ENCODE measurements at regions not wholly inside any gene's neighbourhood (a gene's known extent, or its start where the extent isn't known, plus 50 kb on each side); places are given as distances from the start of the nearest gene placed in this dataset.

GRCh38 chr1:185644531-185644930 lies 89.7 kb upstream of the HMCN1 start:
- ChIA-PET CTCF (interaction anchor here (0.6 to 0.7 kb wide), 2 partner anchors 81 to 766 kb away, joined by 3 to 4 read pairs; no protein-coding TSS in a partner anchor), POLR2A (no interaction called here)
- DNase-seq (ENCODE audit: extremely low spot score), result no peak
- TF ChIP-seq ARNT (IDR thresholded peaks at IDR 0.05), result no peak
- no peak for TF ChIP-seq PKNOX1 (IDR thresholded peaks at IDR 0.05)
- TF ChIP-seq SUZ12 (IDR thresholded peaks at IDR 0.05), result no peak
- no peak for TF ChIP-seq ELF4 (IDR thresholded peaks at IDR 0.05)
- no peak for TF ChIP-seq FOXM1 (IDR thresholded peaks at IDR 0.05; ENCODE audit: borderline replicate concordance)
- TF ChIP-seq BHLHE40 (IDR thresholded peaks at IDR 0.05; ENCODE audit: borderline replicate concordance), result no peak
- no peak for TF ChIP-seq L3MBTL2 (conservative IDR thresholded peaks at IDR 0.05)
- TF ChIP-seq FOXA1 (IDR thresholded peaks at IDR 0.05), result no peak
- no peak for TF ChIP-seq CTBP1 (IDR thresholded peaks at IDR 0.05; ENCODE audit: borderline replicate concordance)
- TF ChIP-seq FOXK2 (IDR thresholded peaks at IDR 0.05), result no peak
- no peak for TF ChIP-seq HDGF (IDR thresholded peaks at IDR 0.05; ENCODE audit: borderline replicate concordance)
- TF ChIP-seq SP1 (IDR thresholded peaks at IDR 0.05), result no peak
- no peak for TF ChIP-seq LEF1 (IDR thresholded peaks at IDR 0.05; ENCODE audit: borderline replicate concordance)
- no peak for TF ChIP-seq TARDBP (IDR thresholded peaks at IDR 0.05)
- no peak for TF ChIP-seq ZNF384 (IDR thresholded peaks at IDR 0.05)
- no peak for TF ChIP-seq NFRKB (IDR thresholded peaks at IDR 0.05)

GRCh38 chr1:185636848-185637247 lies 97.3 kb upstream of the HMCN1 start:
- ChIA-PET POLR2A (no interaction called here), CTCF (no interaction called here)
- TF ChIP-seq ZNF384 (IDR thresholded peaks at IDR 0.05) (no peak), PKNOX1 (IDR thresholded peaks at IDR 0.05) (no peak), HDGF (IDR thresholded peaks at IDR 0.05; ENCODE audit: borderline replicate concordance) (no peak)
- DNase-seq (ENCODE audit: extremely low spot score), result no peak

- DNase-seq (ENCODE audit: extremely low spot score), result no peak
- no peak for TF ChIP-seq SP1 (IDR thresholded peaks at IDR 0.05)
- TF ChIP-seq BHLHE40 (IDR thresholded peaks at IDR 0.05; ENCODE audit: borderline replicate concordance), result no peak
- TF ChIP-seq NFRKB (IDR thresholded peaks at IDR 0.05), result no peak
- TF ChIP-seq CTBP1 (IDR thresholded peaks at IDR 0.05; ENCODE audit: borderline replicate concordance), result no peak
- no peak for TF ChIP-seq ARNT (IDR thresholded peaks at IDR 0.05)
- no peak for TF ChIP-seq FOXK2 (IDR thresholded peaks at IDR 0.05)
- no peak for TF ChIP-seq FOXA1 (IDR thresholded peaks at IDR 0.05)
- TF ChIP-seq ZNF384 (IDR thresholded peaks at IDR 0.05), result no peak
- no peak for TF ChIP-seq PKNOX1 (IDR thresholded peaks at IDR 0.05)
- TF ChIP-seq FOXM1 (IDR thresholded peaks at IDR 0.05; ENCODE audit: borderline replicate concordance), result no peak
- TF ChIP-seq LEF1 (IDR thresholded peaks at IDR 0.05; ENCODE audit: borderline replicate concordance), result no peak
- TF ChIP-seq L3MBTL2 (conservative IDR thresholded peaks at IDR 0.05), result no peak
- no peak for TF ChIP-seq SUZ12 (IDR thresholded peaks at IDR 0.05)
- no peak for TF ChIP-seq TARDBP (IDR thresholded peaks at IDR 0.05)
- no peak for TF ChIP-seq ELF4 (IDR thresholded peaks at IDR 0.05)
- TF ChIP-seq HDGF (IDR thresholded peaks at IDR 0.05; ENCODE audit: borderline replicate concordance), result no peak
- POLR2A ChIA-PET, result no interaction called here
- CTCF ChIA-PET, result no interaction called here
Measured at GRCh38 chr1:185634704-185635103, 99.5 kb upstream of the HMCN1 start.

- ChIA-PET CTCF (no interaction called here), POLR2A (no interaction called here)
- no peak for DNase-seq (ENCODE audit: extremely low spot score)
- TF ChIP-seq HDGF (IDR thresholded peaks at IDR 0.05; ENCODE audit: borderline replicate concordance), result no peak
- no peak for TF ChIP-seq FOXK2 (IDR thresholded peaks at IDR 0.05)
- TF ChIP-seq FOXM1 (IDR thresholded peaks at IDR 0.05; ENCODE audit: borderline replicate concordance), result no peak
- TF ChIP-seq PKNOX1 (IDR thresholded peaks at IDR 0.05), result no peak
- TF ChIP-seq LEF1 (IDR thresholded peaks at IDR 0.05; ENCODE audit: borderline replicate concordance), result no peak
- no peak for TF ChIP-seq SP1 (IDR thresholded peaks at IDR 0.05)
- TF ChIP-seq NFRKB (IDR thresholded peaks at IDR 0.05), result no peak
- TF ChIP-seq CTBP1 (IDR thresholded peaks at IDR 0.05; ENCODE audit: borderline replicate concordance), result no peak
- no peak for TF ChIP-seq ARNT (IDR thresholded peaks at IDR 0.05)
- no peak for TF ChIP-seq SUZ12 (IDR thresholded peaks at IDR 0.05)
- no peak for TF ChIP-seq TARDBP (IDR thresholded peaks at IDR 0.05)
- TF ChIP-seq L3MBTL2 (conservative IDR thresholded peaks at IDR 0.05), result no peak
- TF ChIP-seq ZNF384 (IDR thresholded peaks at IDR 0.05), result no peak
- TF ChIP-seq ELF4 (IDR thresholded peaks at IDR 0.05), result no peak
Measured at GRCh38 chr1:185632659-185633423, 101.3 kb upstream of the HMCN1 start.

- CTCF ChIA-PET, result no interaction called here
- no peak for DNase-seq (ENCODE audit: extremely low spot score)
- POLR2A ChIA-PET, result no interaction called here
- TF ChIP-seq TARDBP (IDR thresholded peaks at IDR 0.05), result no peak
- TF ChIP-seq ARNT (IDR thresholded peaks at IDR 0.05), result no peak
- TF ChIP-seq ZNF384 (IDR thresholded peaks at IDR 0.05), result no peak
- TF ChIP-seq PKNOX1 (IDR thresholded peaks at IDR 0.05), result no peak
- TF ChIP-seq FOXA1 (IDR thresholded peaks at IDR 0.05), result no peak
- TF ChIP-seq FOXM1 (IDR thresholded peaks at IDR 0.05; ENCODE audit: borderline replicate concordance), result no peak
- no peak for TF ChIP-seq SP1 (IDR thresholded peaks at IDR 0.05)
- no peak for TF ChIP-seq SUZ12 (IDR thresholded peaks at IDR 0.05)
- TF ChIP-seq HDGF (IDR thresholded peaks at IDR 0.05; ENCODE audit: borderline replicate concordance), result no peak
- TF ChIP-seq L3MBTL2 (conservative IDR thresholded peaks at IDR 0.05), result no peak
- TF ChIP-seq CTBP1 (IDR thresholded peaks at IDR 0.05; ENCODE audit: borderline replicate concordance), result no peak
- no peak for TF ChIP-seq ELF4 (IDR thresholded peaks at IDR 0.05)
- TF ChIP-seq FOXK2 (IDR thresholded peaks at IDR 0.05), result no peak
- TF ChIP-seq LEF1 (IDR thresholded peaks at IDR 0.05; ENCODE audit: borderline replicate concordance), result no peak
- TF ChIP-seq NFRKB (IDR thresholded peaks at IDR 0.05), result no peak
- TF ChIP-seq BHLHE40 (IDR thresholded peaks at IDR 0.05; ENCODE audit: borderline replicate concordance), result no peak
Measured at GRCh38 chr1:185631843-185632242, 102.3 kb upstream of the HMCN1 start.
